ENCODE measurements at regions not wholly inside any gene's neighbourhood (a gene's known extent, or its start where the extent isn't known, plus 50 kb on each side); places are given as distances from the start of the nearest gene placed in this dataset.

DNA sequence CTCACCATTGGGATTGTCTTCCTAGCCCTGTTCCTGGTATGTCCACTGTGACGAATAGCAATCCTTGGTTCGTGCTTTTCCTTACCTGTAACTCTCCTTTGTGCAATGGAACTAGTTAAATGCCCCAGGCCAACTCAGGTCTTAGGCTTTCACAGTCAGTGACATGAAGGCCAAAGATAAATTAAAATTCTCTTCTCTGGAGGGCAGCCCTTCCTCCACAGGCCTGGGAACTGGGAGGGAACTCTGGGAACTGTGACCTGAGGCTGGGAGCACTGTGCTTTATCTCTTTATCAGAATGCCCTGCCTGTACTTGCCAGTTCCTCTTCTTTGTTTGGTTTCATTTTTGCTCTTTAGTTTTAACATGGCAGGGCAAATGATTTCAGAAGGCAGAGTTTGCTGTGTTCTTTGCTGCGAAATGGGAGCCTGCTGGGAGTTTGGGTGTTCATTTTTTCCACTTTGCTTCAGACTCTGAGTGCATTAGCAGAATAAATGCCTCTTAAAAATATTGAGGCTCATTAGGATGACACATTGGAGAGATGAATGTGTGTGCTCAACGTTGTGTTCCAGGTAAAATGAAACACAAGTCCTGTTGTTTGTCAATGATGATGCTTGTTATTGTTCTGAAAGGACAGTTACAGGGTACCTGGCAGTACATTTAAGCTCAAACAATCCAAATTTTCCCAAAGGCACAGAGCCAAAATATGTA, 118.1 kb downstream of the NUDT12 start:
- TF ChIP-seq BHLHE40 (IDR thresholded peaks at IDR 0.05; ENCODE audit: borderline replicate concordance), result no peak
- TF ChIP-seq SP1 (IDR thresholded peaks at IDR 0.05), result no peak
- no peak for TF ChIP-seq FOXA1 (IDR thresholded peaks at IDR 0.05)
- no peak for TF ChIP-seq PKNOX1 (IDR thresholded peaks at IDR 0.05)
- TF ChIP-seq L3MBTL2 (conservative IDR thresholded peaks at IDR 0.05), result no peak
- TF ChIP-seq SUZ12 (IDR thresholded peaks at IDR 0.05), result no peak
- no peak for TF ChIP-seq FOXK2 (IDR thresholded peaks at IDR 0.05)
- TF ChIP-seq TARDBP (IDR thresholded peaks at IDR 0.05), result no peak
- no peak for TF ChIP-seq ARNT (IDR thresholded peaks at IDR 0.05)
- TF ChIP-seq ZNF384 (IDR thresholded peaks at IDR 0.05), result no peak
- no peak for TF ChIP-seq LEF1 (IDR thresholded peaks at IDR 0.05; ENCODE audit: borderline replicate concordance)
- TF ChIP-seq FOXM1 (IDR thresholded peaks at IDR 0.05; ENCODE audit: borderline replicate concordance), result no peak
- no peak for TF ChIP-seq ELF4 (IDR thresholded peaks at IDR 0.05)
- no peak for TF ChIP-seq CTBP1 (IDR thresholded peaks at IDR 0.05; ENCODE audit: borderline replicate concordance)
